HG02884 (cell line): ENCODE measurements at regions not wholly inside any gene's neighbourhood (a gene's known extent, or its start where the extent isn't known, plus 50 kb on each side); places are given as distances from the start of the nearest gene placed in this dataset.
"Not testable (repeated sequence)": the region's sequence is repeated elsewhere in the genome, so short reads cannot be mapped to it uniquely, and the experiment has no call there.

Experiments
- ATAC-seq: cut with Tn5 transposase; IDR thresholded peaks from one replicate; pipeline ENCODE4 v1.9.1; 2021; ENCODE audit warnings: mild to moderate bottlenecking, moderate library complexity; ENCODE audit not compliant: unreplicated experiment

DNA sequence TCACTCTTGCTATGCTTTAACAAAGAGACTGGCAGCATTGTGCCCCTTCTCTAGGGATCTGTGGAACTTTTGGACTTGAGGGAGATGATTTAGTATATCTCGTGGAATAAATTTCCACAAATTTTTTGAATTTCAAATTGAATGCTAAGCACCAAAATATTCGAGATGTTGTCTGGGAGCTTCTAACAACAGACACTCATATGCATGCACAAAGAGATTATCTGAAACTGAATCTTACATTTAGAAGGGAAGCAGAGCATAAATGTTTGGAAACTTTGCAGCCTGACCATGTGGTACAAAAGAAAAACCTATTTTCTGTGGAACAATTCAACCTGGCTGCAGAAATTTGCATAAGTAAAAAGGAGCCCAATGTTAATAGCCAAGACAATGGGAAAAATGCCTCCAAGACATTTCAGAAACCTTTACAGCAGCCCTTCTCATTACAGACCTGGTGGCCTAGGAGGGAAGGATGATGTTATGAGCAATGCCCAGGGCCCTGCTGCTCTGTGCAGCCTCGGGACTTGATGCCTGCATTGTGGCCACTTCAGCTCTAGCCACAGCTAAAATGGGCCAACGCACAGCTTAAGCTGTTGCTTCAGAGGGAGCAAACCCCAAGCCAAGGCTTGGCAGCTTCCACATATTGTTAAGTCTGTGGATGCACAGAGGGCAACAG is 285.8 kb upstream of the FAM174A start:
- no peak for ATAC-seq

DNA sequence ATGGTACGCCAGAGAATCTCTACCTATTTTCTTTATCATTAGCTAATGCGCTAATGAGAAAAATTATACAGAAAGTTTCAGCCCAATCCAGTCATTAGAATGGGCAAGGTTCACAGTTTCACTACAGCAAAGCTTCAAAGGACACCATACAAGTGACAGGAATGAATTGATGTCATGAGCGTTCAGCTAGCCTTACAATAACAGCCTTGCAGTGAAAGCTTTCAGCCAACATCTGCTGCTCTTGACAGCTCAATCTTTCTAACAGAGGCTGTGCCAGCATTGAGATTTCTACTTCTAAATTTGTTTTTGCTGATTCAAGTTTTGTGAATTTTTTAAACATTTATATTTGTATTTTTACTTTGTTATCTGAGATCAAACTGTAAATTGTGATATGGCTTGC is 302.4 kb upstream of the FAM174A start:
- no peak for ATAC-seq

DNA sequence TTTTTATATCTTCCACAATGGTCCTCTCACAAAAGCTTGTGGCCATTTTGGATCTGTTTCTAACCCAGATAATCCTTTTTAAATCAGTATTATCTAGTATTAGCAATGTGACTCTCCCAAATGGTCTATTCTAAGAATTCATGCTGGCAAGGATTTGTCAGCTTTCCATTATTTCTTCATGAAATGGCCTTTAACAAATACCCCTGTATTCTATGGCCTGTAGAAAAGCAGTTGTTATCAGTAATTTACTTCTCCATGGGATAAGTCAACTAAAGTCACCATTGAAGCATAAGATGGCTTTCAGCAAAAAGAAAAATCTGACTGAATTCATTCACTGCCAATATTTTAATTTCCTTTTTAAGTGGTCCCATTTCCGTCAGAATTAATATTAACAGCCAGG is 346.4 kb upstream of the FAM174A start:
- ATAC-seq: no peak

DNA sequence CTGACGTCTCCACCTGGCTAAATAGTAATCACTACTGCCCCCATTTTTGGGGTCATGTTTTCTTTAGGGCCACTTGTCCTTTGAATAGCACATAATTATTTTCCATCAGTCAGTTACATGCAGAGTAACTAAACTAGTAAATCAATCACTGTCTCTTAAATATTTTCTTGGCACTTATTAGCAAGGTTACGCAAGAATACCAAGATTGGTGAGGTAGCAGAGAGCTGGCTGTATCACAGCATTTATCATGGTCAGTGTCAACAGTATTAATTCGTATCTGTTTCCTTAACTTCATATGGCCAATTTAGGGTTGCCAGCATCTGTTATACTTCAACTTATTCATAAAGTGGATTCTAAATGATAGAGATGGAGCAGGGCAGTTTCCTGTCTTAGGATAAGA is 346.8 kb upstream of the FAM174A start:
- ATAC-seq: no peak

DNA sequence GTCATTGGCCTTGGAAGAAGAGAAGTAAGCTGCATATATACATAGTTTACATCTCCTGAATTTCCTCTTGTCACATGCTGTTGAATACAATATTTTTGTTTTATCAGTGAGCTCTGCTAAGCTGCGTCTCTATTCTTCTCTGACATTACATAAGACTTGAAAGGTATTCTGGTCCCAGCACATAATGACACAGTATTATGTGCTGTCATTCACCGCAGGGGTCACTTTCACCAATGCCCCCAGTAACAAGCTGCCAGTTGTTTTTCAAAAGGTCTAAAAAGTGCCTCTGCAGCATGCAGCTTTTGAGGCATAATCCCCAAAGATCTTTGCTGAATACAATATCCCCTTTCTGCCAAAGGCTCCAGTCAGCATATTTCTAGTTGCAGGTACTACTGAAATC is 349.0 kb upstream of the FAM174A start:
- ATAC-seq: no peak

DNA sequence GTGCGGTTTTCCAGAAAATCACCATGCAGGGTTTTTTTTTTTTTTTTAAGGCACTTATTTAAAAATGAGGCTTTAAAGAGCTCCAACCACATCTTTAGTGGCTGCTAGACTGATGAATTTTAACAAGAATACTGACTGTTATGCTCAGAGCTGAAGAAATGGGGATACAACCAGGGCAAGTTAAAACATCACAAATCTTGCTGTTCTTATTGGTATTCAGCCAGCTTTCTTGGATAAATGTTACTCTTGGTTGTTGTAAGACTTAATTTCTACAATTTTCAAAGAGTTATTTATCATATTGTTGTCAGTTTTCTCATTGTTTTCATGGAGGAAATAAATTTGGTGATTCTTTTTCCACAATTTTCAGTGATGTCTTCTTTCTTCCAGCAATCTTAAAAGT is 352.8 kb upstream of the FAM174A start:
- ATAC-seq: no peak

DNA sequence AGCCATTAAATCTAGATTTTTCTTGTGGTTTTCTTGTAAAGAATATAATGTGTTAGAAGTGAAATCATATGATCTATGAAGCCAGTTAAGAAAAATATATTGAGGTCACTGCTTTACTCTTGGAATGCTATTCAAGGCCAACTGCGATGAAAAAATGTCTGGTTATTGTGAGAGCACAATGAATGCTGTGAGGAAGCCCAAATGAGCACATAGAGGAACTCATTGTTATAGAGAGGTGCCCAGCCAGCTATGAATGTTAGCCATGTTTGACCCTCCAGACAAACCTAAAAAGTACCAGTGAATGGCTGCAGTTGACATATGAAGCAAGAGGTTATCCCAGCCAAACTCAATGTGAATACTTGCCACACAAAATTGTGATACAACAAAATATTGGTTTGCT is 359.8 kb upstream of the FAM174A start:
- ATAC-seq: no peak

DNA sequence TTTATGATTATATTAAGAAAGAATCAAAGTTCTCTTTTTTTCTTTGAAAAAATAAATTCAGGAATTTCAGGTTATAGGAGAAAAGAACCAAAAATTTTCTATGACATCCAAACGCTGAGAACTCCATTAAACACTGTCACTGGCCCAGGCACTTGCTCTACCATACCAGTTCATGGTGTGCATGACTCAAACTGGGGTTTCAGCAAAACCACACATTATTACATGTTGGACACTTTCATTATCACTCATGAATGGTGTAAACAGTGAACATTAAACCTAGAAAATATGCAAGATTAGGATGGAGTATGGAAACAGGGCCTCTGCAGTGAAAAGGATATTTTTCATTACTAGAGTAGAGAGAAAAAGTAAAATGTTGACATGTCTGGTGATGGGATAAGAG is 369.9 kb upstream of the FAM174A start:
- peak; percentile 100 for ATAC-seq

DNA sequence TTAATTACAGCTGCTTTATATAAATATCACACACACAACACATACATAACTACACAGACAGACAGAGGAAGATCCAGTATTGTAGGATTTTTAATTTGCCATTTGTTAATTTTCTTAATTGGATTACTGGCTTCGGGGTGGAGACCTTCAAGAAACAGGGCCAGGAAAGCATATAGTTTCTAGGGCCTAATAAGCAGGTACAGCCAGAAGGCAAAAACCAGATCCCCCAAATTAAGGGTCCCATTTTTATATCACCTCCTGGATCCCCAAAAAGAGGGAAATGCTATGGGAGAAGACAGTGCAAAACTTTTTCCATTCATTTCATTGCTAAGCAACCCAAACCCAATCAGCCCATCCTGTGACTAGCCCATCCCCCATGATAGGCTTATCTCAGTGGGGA is 373.3 kb upstream of the FAM174A start:
- no peak for ATAC-seq

DNA sequence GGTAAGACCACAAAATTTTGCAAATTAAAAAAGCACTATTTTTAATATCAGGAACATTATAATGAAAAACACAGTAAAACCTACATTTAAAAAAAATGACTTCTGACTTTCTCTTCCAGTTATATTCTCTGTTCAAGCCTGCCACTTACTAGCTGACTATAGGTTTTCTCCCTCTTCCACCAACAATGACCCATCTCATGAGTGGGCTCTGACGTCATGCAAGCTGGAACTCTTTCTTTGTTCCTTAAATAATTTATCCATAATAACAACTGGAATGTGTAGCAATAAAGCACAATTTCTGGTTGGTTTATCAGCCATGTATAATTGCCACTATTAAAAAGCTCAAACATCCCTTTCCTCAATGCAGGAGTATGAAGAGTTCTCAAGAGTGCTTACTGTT is 378.1 kb upstream of the FAM174A start:
- ATAC-seq: no peak

DNA sequence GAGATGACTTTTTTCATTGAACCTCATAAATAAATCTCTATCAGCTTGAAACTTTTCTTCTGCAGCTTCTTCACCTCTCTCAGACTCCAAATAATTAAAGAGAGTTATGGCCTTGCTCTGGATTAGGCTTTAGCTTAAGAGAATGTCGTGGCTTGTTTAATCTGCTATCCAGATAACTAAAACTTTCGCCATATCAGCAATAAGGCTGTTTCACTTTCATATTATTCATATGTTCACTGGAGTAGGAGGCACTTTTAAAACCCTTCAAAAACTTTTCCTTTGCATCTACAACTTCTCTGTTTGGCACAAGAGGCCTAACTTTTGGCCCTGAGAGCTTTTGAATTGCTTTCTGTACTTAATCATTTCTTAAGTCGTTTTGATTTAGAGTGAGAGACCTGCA is 386.9 kb upstream of the FAM174A start:
- no peak for ATAC-seq

DNA sequence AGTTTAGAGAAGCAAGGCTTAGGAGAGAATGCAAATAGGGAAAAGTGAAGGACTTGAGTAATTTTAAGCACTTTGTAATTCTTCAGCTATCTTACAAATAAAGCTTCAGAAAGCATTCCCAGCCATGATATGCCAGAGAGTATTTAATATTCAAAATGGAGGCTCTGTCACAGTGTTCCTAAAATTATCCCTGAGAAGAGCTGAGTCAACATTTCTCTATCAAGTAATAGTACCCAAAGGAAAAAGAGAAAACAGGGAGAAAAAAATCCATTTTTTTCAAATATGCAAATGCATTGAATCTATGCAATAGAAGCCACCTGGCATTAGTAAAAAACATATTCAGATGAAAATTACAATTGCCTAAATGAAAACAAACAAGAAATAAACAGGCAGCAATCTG is 392.6 kb upstream of the FAM174A start:
- no peak for ATAC-seq

DNA sequence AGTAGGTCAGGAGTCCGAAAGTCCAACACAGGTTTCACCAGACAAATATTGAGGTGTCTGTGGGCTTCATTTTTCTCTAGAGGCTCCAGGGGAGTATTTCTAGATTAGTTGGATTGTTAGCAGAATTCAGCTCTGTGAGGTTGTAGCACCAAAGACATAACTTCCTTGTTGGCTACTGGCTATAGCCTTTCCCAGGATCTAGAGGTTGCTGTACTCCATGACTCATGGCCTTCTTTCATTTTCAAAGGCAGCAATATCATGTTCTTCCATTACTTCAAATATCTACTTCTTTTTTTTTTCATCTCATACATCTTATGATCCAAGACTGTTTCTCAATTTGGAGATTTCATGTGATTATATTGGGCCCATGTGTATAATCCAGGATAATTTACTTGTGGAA is 404.0 kb upstream of the FAM174A start:
- ATAC-seq: no peak

DNA sequence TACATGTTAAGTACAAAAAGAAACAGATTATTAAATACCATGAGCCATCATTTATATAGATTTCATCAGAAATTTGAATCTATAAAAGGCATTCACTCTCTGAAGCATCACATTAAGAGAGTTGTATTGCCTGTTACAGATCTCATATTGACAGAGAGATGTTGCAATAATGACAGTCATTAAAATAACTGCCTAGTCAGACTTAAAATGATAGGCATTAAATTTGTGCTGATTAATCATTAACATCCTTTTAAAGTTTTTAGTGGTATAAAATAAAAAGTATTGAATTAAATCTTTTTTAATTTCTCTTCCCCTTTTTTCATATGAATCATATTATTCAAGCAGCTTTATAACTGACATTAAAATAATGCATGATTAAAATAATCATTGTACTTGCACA is 404.9 kb upstream of the FAM174A start:
- ATAC-seq: no peak

DNA sequence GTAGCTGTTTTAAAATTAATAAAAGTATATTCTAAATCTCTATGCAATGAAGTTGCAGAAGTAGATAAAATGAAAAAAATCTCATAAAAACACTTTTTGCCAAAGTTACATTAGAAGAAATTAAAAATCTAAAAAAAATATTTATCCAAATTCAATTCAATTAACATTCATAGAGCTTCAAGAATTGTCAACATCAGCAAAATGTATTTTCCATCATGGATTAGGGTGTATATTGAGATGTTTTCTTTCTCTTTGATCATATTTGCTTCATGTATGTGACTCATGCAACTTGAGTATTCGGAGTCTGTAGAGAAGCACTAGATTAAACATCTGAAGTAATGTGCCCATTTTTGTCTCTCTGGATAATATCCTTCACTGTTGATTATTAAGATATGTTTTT is 415.3 kb upstream of the FAM174A start:
- ATAC-seq: no peak

DNA sequence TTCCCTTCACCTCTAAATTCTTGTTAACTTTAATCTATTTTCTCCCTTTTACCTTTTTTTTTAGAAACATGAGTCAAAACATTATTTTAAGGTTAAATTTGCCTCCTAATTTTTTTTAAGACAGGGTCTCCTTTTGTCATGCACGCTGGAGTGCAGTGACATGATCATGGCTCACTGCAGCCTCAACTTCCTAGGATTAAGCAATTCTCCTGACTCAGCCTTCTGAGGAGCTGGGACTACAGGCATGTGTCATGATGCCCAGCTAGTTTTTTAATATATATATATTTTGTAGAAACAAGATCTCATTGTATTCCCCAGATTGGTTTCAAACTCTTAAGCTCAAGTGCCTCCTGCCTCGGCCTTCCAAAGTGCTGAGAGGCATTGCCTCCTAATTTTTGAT is 424.7 kb upstream of the FAM174A start:
- ATAC-seq: no peak

DNA sequence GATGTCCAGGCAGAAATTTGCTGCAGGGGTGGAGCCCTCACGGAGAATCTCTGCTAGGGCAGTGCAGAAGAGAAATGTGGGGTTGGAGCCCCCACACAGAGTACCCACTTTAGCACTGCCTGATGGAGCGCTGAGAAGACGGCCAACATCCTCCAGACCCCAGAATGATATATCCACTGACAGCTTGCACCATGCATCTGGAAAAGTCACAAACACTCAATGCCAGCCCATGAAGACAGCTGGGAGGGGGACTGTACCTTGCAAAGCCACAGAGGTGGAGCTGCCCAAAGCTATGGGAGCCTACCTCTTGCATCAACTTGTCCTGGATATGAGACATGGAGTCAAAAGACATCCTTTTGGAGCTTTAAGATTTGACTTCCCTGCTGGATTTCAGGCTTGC is 426.3 kb upstream of the FAM174A start:
- ATAC-seq: no peak

DNA sequence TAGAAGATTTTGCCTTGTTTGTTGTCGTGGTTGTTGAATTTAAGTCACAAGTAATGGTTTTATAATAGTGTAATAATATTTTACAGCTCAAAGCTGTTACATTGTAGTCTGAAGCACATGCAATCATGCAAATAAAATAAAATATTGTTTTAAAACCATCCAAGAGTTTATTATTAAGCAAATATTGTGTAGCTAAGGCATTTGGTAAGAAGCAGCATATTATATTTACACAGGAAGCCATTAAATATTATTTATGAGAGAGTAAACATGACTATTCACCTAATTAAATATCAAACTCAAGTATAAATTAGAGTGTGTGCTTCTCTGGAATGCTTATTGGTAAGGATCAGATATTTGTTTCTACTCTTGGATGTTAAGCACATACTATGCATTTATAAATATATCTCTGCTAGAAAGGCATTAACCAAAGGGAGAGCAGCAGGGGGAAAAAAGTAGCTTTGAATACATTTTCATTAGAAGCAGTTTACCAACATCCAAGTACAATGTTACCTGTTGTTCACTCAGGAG is 431.5 kb upstream of the FAM174A start:
- ATAC-seq: not testable (repeated sequence)

DNA sequence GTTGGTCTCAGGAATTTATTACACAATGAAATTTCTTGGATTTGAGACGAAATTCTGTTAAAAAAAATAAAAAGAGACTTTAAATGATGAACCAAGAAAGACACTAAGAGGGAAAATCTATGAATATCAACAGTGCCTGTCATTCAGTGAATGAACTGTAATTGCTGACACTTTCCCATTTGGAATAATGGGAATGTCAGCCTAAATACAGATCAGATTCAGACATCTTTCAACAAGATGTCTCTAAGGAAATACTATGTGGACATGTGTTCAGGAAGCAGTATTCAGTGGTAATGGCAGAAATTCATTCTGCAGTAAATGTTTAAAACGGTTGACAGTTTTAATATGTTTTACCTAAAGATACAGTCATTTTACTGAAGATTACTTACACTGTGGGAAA is 433.7 kb upstream of the FAM174A start:
- ATAC-seq: not testable (repeated sequence)

DNA sequence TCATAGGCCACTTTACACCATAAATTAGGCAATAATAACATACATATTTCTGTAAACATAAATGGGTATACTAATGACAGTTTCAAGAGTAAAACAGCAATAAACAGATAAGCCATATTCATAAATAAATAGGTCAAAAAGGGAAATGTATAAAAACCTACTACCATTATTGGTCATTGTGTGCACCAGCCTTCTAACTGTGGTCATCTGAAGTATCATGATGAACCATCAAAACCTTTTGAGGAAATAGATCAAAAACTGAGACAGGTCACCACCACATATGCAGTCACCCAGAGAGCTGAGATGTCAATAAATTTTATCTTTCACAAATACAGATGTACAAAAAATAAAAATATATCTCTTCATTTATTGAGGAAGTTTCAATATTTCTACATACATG is 438.8 kb upstream of the FAM174A start:
- peak; percentile 39 for ATAC-seq

DNA sequence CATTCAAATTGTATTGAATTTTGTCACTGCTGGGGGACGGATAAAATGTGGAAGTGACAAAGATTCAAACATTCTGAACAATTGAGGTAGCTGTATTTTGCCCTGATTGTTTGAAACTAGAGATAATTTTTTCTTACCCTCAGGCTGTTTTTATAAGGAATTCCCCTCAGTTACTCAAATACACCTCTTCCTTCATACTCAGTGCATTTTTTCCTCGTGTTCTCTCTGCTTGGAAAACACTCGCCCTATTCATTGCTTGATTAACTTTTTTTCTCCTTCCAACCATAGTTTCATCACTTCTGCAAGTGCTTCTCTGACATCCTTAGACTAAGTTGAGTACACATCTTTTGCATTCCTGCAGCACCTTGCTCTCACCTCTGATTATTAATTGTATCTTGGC is 454.5 kb upstream of the FAM174A start:
- ATAC-seq: not testable (repeated sequence)

DNA sequence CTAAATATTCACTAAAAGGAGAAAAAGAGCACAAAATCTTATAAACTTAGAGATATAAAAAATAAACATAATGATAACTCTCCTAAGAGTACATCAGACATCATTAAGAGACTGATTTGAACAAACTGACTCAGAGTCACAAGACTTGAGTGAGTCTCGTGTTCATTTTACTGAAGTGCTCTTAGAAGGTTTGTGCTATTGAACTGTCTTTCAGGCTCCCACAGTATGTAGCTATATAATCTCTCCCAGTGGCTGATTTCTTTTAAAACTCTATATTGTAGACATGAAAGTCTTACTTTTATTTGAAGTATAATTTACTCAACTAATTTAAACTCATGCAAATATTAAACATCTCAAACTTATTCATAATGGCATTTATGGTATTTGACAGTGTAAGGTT is 456.0 kb upstream of the FAM174A start:
- not testable (repeated sequence) for ATAC-seq

DNA sequence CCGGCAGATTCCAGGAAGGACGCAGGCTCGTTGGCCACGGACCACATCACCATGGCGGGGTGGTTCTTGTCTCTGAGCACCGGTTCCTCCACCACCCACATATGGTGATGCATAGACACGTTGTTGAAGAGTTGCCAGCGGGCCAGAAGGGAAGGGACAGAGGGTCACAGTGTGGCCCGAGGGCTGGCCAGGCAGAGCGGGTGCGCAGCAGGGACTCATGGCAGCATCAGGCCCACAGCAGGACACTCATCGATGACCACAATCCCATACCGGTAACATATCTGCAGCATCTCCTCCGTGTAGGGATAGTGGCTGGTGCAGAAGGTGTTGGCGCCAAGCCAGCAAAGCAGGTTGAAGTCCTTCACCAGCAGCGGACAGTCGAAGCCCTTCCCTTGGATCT is 469.2 kb upstream of the FAM174A start:
- not testable (repeated sequence) for ATAC-seq
